B cell (primary cell): ENCODE measurements at regions not wholly inside any gene's neighbourhood (a gene's known extent, or its start where the extent isn't known, plus 50 kb on each side); places are given as distances from the start of the nearest gene placed in this dataset.

ENCODE experiments used
- ATAC-seq: fragments of 200-7000 bp; cut with Tn5 transposase; one replicate; pipeline ENCODE4 v1.10.0; 2021; ENCODE audit warnings: low read depth, mild to moderate bottlenecking, moderate number of reproducible peaks, moderate library complexity
- CTCF ChIA-PET: fragments of 350-600 bp; sonication (Branson Sonifier 250); formaldehyde crosslinking; loops from one replicate; lab custom pipeline; 2021; ENCODE audit warnings: antibody characterized with exemption, inconsistent platforms; lab: Charles Lee
- POLR2A ChIA-PET: fragments of 350-600 bp; sonication (Branson Sonifier 250); formaldehyde crosslinking; loops from one replicate; lab custom pipeline; 2021; ENCODE audit warnings: antibody characterized with exemption; lab: Charles Lee
- DNase-seq: peaks from one replicate; pipeline ENCODE4 v3.0.0; 2013
- H2AFZ ChIP-seq: 2 replicates; pipeline ENCODE4 v1.6.1; 2012; ENCODE audit warnings: mild to moderate bottlenecking, low read depth, low read length; ENCODE audit not compliant: insufficient read depth, poor library complexity, severe bottlenecking
- H3K27ac ChIP-seq, 2 donors: 1 replicate in 1 of 2; 2 replicates in 1 of 2; pipeline ENCODE4 v1.5.1; 2012 to 2013; ENCODE audit warnings: low read length in 2 of 2, mild to moderate bottlenecking in 2 of 2, moderate library complexity in 1 of 2
- H3K27me3 ChIP-seq, 4 experiments: fragments of 200-600 bp in 1 of 4; sonication (generic) in 1 of 4; replicated peaks in 1 of 4; 1 replicate in 2 of 4; 2 replicates in 2 of 4; pipeline versions ENCODE4 v1.6.1 to v1.7.0; 2013 to 2016; ENCODE audit warnings: low read length in 3 of 4, mild to moderate bottlenecking in 2 of 4, mixed read lengths in 1 of 4, moderate library complexity in 1 of 4; ENCODE audit not compliant: insufficient read depth in 4 of 4, control insufficient read depth in 3 of 4; ENCODE audit errors: control extremely low read depth in 1 of 4
- H3K36me3 ChIP-seq, 2 experiments: replicated peaks in 1 of 2; 1 replicate in 1 of 2; 2 replicates in 1 of 2; pipeline versions ENCODE4 v1.6.1 to v1.7.1; 2013; ENCODE audit warnings: low read length in 1 of 2; ENCODE audit not compliant: insufficient read depth in 2 of 2, control insufficient read depth in 1 of 2; ENCODE audit errors: control extremely low read depth in 1 of 2, extremely low read depth in 1 of 2
- H3K4me1 ChIP-seq, 2 donors: fragments of 200-600 bp in 1 of 2; sonication (generic) in 1 of 2; 1 replicate in 1 of 2; 2 replicates in 1 of 2; pipeline versions ENCODE4 v1.5.1 to v1.6.1; 2013 to 2017; ENCODE audit warnings: low read length in 2 of 2; ENCODE audit not compliant: control insufficient read depth in 2 of 2, insufficient read depth in 2 of 2
- H3K4me2 ChIP-seq: replicated peaks from 2 replicates; pipeline ENCODE3; 2012; ENCODE audit warnings: mild to moderate bottlenecking, low read depth, low read length; ENCODE audit not compliant: poor library complexity, severe bottlenecking
- H3K4me3 ChIP-seq, 5 experiments: fragments of 200-600 bp in 1 of 5; sonication (generic) in 1 of 5; 1 replicate in 3 of 5; 2 replicates in 2 of 5; pipeline versions ENCODE4 v1.5.1 to v1.7.0; 2011 to 2016; ENCODE audit warnings: low read length in 4 of 5, mild to moderate bottlenecking in 4 of 5, low read depth in 2 of 5, control low read depth in 1 of 5, moderate library complexity in 1 of 5; ENCODE audit not compliant: insufficient read depth in 1 of 5; ENCODE audit errors: control extremely low read depth in 1 of 5, extremely low read depth in 1 of 5
- H3K79me2 ChIP-seq: fragments of 200-600 bp; sonication (generic); one replicate; pipeline ENCODE4 v1.6.0; 2016; ENCODE audit warnings: low read length; ENCODE audit not compliant: control insufficient read depth, insufficient read depth
- H3K9ac ChIP-seq: fragments of 200-600 bp; sonication (generic); 2 replicates; pipeline ENCODE4 v1.6.1; 2017; ENCODE audit warnings: mild to moderate bottlenecking, low read length, moderate library complexity
- H3K9me3 ChIP-seq, 3 donors: one replicate each; pipeline versions ENCODE4 v1.6.1 to v1.7.1; 2013; ENCODE audit warnings: low read length in 2 of 3; ENCODE audit not compliant: control insufficient read depth in 2 of 3, insufficient read depth in 1 of 3; ENCODE audit errors: control extremely low read depth in 1 of 3
- H4K20me1 ChIP-seq: 2 replicates; pipeline ENCODE4 v1.6.0; 2012; ENCODE audit warnings: mild to moderate bottlenecking, low read length; ENCODE audit not compliant: insufficient read depth, control insufficient read depth, poor library complexity, severe bottlenecking
- H3K27ac Mint-ChIP-seq: one replicate; pipeline ENCODE4 v1.8.0; 2021; ENCODE audit warnings: mixed read lengths
- H3K27me3 Mint-ChIP-seq: one replicate; pipeline ENCODE4 v1.8.0; 2021; ENCODE audit warnings: mixed read lengths
- H3K4me1 Mint-ChIP-seq: one replicate; pipeline ENCODE4 v1.8.0; 2021; ENCODE audit warnings: mixed read lengths
- H3K4me3 Mint-ChIP-seq: one replicate; pipeline ENCODE4 v1.8.0; 2021; ENCODE audit warnings: mixed read lengths
- H3K9me3 Mint-ChIP-seq: one replicate; pipeline ENCODE4 v1.8.0; 2022; ENCODE audit warnings: mixed read lengths; ENCODE audit not compliant: insufficient read depth
- CTCF ChIP-seq: fragments of 200-600 bp; IDR thresholded peaks from one replicate; pipeline ENCODE4 v1.8.0; 2022; ENCODE audit warnings: antibody characterized with exemption, mild to moderate bottlenecking
- EZH2 ChIP-seq: IDR thresholded peaks from 2 replicates; pipeline ENCODE4 v1.6.1; 2012; ENCODE audit warnings: borderline replicate concordance, low read depth, mild to moderate bottlenecking, moderate library complexity, low read length; ENCODE audit not compliant: insufficient read depth, poor library complexity, severe bottlenecking
- WGBS: methylation state at CpG from one replicate; pipeline ENCODE4 v1.1.5; 2013; ENCODE audit warnings: missing lambda C conversion rate; ENCODE audit not compliant: insufficient coverage; 5-methylcytosine and 5-hydroxymethylcytosine counted together
- intact Hi-C: fragments of 100-400 bp; cut with micrococcal nuclease; formaldehyde crosslinking; loops from one replicate; pipeline ENCODE4 v1.10.0; 2022

- intact Hi-C loops: no loop called here
- Histone ChIP-seq H3K9me3 (no peaks in the 10 kb centered on the region), H3K4me3 (no peak overlapping the region), H3K27ac (no peak overlapping the region), H3K9ac (no peak overlapping the region), H2AFZ (no peak overlapping the region), H3K4me1 (no peaks in the 10 kb centered on the region), H3K27me3 (no peaks in the 10 kb centered on the region), H3K36me3 (no peaks in the 10 kb centered on the region), H3K79me2 (no peaks in the 10 kb centered on the region), H4K20me1 (no peaks in the 10 kb centered on the region), H3K4me2 (no peak overlapping the region)
- no peak overlapping the region for H3K27ac Mint-ChIP-seq
- DNase-seq (no peak), ATAC-seq (no peak)
- 83% methylated on average over 17 of the region's 19 CpGs for WGBS
- TF ChIP-seq EZH2 (no peak), CTCF (no peak)
- H3K27me3 Mint-ChIP-seq: peaks cover 10% of the 10 kb centered on the region
- CTCF ChIA-PET: no interaction called here
- H3K9me3 Mint-ChIP-seq: peaks cover 7% of the 10 kb centered on the region
- H3K4me3 Mint-ChIP-seq: no peak overlapping the region
- H3K4me1 Mint-ChIP-seq: no peaks in the 10 kb centered on the region
- POLR2A ChIA-PET: no interaction called here
These were observed 276.1 kb upstream of the HDAC4 start for GRCh38 chr2:239676716-239677452.

GRCh38 chr2:239675826-239676715 is 275.3 kb upstream of the HDAC4 start:
- Histone ChIP-seq H3K4me3 (no peak overlapping the region), H4K20me1 (no peaks in the 10 kb centered on the region), H3K9ac (no peak overlapping the region), H2AFZ (no peak overlapping the region), H3K4me2 (no peak overlapping the region), H3K27ac (no peak overlapping the region), H3K9me3 (no peaks in the 10 kb centered on the region), H3K79me2 (no peaks in the 10 kb centered on the region), H3K36me3 (no peaks in the 10 kb centered on the region), H3K4me1 (no peaks in the 10 kb centered on the region), H3K27me3 (no peaks in the 10 kb centered on the region)
- Mint-ChIP-seq H3K4me1 (no peaks in the 10 kb centered on the region), H3K4me3 (no peak overlapping the region), H3K9me3 (peaks cover 7% of the 10 kb centered on the region), H3K27me3 (peaks cover 10% of the 10 kb centered on the region), H3K27ac (no peak overlapping the region)
- ChIA-PET CTCF (no interaction called here), POLR2A (no interaction called here)
- TF ChIP-seq CTCF: no peak
- TF ChIP-seq EZH2: no peak
- intact Hi-C loops: no loop called here
- no peak for DNase-seq
- ATAC-seq: no peak
- 87% methylated on average over 17 of the region's 22 CpGs for WGBS
